Activated CD4-positive, alpha-beta memory T cell treated with anti-CD3 and anti-CD28 coated beads for 36 hours (primary cell): ENCODE measurements at regions not wholly inside any gene's neighbourhood (a gene's known extent, or its start where the extent isn't known, plus 50 kb on each side); places are given as distances from the start of the nearest gene placed in this dataset.

ENCODE experiments used
- CTCF ChIA-PET: fragments of 350-600 bp; sonication (Branson Sonifier 250); formaldehyde crosslinking; loops from one replicate; lab custom pipeline; 2021; ENCODE audit warnings: antibody characterized with exemption, inconsistent platforms; lab: Charles Lee
- POLR2A ChIA-PET: fragments of 350-600 bp; sonication (Branson Sonifier 250); formaldehyde crosslinking; loops from one replicate; lab custom pipeline; 2021; ENCODE audit warnings: antibody characterized with exemption; lab: Charles Lee
- DNase-seq: peaks from one replicate; pipeline ENCODE4 v3.0.0-alpha.2; 2020
- H3K27ac Mint-ChIP-seq: one replicate; pipeline ENCODE4 v1.8.0; 2021; ENCODE audit warnings: mixed read lengths
- H3K27me3 Mint-ChIP-seq: one replicate; pipeline ENCODE4 v1.8.0; 2021; ENCODE audit warnings: mixed read lengths
- H3K36me3 Mint-ChIP-seq: one replicate; pipeline ENCODE4 v1.8.0; 2021; ENCODE audit warnings: mixed read lengths
- H3K4me1 Mint-ChIP-seq: one replicate; pipeline ENCODE4 v1.8.0; 2021; ENCODE audit warnings: low read depth, mixed read lengths
- H3K4me3 Mint-ChIP-seq: one replicate; pipeline ENCODE4 v1.8.0; 2021; ENCODE audit warnings: mild to moderate bottlenecking, mixed read lengths
- H3K9me3 Mint-ChIP-seq: one replicate; pipeline ENCODE4 v1.8.0; 2021; ENCODE audit warnings: mixed read lengths
- intact Hi-C: fragments of 100-400 bp; cut with micrococcal nuclease; formaldehyde crosslinking; loops from one replicate; pipeline ENCODE4 v1.15.1; 2023

DNA sequence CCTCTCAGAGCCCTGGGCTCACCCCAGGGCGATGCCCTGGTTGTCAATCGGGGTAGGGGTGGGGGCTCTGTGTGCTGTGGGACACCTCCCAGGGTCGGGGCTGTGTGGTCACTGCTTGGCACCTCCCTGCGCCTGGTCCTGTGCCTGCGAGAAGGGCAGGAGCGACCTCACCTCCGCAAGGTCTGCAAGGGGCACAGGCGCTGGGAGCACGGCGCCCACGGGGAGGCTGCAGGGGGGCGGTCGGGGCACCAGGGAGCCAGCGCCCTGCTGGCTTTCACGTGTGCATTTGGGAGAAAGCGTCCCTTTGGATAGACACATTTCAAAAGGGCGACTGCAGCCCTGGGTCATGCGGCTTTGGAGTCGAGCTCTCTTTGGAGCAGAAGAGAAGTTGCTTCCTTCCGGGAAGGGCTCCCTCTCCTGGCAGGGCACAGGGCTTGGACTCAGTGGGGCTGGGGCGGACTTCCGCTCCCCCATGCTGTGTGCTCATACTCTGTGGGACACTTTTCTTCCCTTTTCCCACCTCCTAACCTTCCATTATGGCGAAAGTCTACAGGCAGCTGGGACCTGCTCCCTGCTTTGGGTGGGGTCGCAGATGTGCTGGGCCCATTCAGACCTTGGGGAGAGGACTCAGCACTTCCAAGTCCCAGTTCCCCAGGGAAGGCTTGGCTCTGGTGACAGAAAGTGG is 52.9 kb upstream of the SLC28A3 start:
- DNase-seq, result no peak
- intact Hi-C loops, result loop anchor here (10.0 kb wide), 4 partner anchors 271 to 1391 kb away; partner anchors contain the start of gene NTRK2
- no peaks in the 10 kb centered on the region for H3K36me3 Mint-ChIP-seq
- CTCF ChIA-PET, result interaction anchor here (1.1 kb wide), 1 partner anchor 304 kb away, joined by 5 read pairs; no protein-coding TSS in a partner anchor
- no peak overlapping the region for H3K4me3 Mint-ChIP-seq
- POLR2A ChIA-PET, result no interaction called here
- H3K4me1 Mint-ChIP-seq, result peaks cover 13% of the 10 kb centered on the region
- H3K9me3 Mint-ChIP-seq, result no peaks in the 10 kb centered on the region
- H3K27ac Mint-ChIP-seq, result no peak overlapping the region
- H3K27me3 Mint-ChIP-seq, result peaks cover 6% of the 10 kb centered on the region

DNA sequence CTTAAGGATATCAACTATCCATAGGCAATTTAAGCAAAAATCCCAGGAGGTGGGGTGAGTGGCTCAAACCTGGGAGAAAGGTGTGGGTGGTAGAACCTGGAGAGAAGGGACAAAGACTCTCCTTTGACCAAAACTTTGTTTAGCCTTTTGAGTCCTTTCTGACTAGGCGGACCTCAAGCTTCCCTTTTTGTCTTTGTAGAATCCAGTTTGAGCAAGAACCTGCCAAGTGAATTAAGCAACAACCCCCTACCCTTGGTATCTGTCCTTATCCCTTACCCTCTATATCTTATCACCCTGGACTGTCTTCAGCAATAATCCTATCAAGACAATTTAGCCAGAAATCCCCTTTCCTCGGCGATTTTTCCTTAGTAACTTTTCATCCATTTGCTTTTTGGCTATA is 53.5 kb upstream of the SLC28A3 start:
- no peaks in the 10 kb centered on the region for H3K36me3 Mint-ChIP-seq

DNA sequence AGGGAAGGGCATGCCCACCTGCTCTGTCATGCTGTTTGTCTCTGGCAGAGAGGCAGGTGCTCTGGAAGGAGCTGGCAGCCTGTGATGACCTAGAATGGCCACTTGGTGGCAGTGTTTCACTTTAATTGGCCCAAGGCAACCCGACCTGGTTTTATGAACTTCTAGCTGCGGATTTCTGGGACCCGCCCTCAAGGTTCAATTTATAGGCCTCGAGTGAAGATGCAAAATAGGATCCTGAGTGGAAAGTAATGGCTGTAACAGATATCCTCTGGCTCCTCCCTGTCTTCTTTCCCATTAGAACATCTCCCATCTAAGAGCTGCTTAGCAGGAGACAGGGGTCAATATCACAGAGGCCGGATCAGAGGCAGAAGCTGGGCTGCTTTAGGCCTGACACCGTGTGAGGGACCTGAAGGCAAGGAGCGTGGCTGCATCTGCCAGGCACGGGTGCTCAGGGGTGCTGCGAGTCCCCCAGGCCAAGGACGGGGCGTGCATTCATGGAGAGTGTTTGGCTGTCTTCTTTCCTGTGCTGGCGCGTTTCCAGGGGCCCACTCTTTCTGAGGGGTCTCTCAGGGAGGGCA is 56.7 kb upstream of the SLC28A3 start:
- Mint-ChIP-seq H3K4me1 (no peaks in the 10 kb centered on the region), H3K27me3 (no peaks in the 10 kb centered on the region), H3K9me3 (no peaks in the 10 kb centered on the region), H3K4me3 (no peak overlapping the region), H3K36me3 (no peaks in the 10 kb centered on the region), H3K27ac (no peak overlapping the region)
- ChIA-PET CTCF (interaction anchor here (0.6 to 2.5 kb wide), 42 partner anchors 9 to 1690 kb away, joined by 3 to 28 read pairs (median 4); no protein-coding TSS in a partner anchor), POLR2A (interaction anchor here (0.6 kb wide), 1 partner anchor 12 kb away, joined by 3 read pairs; no protein-coding TSS in a partner anchor)
- intact Hi-C loops, result loop anchor here (1.0 to 10.0 kb wide), 6 partner anchors 268 to 1388 kb away; partner anchors contain the start of gene NTRK2
- DNase-seq, result peak; percentile 75

More for the DNA sequence above, 53.5 kb upstream of the SLC28A3 start:
- intact Hi-C loops, result loop anchor here (10.0 kb wide), 4 partner anchors 271 to 1391 kb away; partner anchors contain the start of gene NTRK2
- ChIA-PET CTCF (interaction anchor here (0.6 to 1.1 kb wide), 2 partner anchors 303 to 1059 kb away, joined by 3 to 5 read pairs; no protein-coding TSS in a partner anchor), POLR2A (no interaction called here)
- Mint-ChIP-seq H3K4me3 (no peak overlapping the region), H3K4me1 (peaks cover 13% of the 10 kb centered on the region), H3K9me3 (no peaks in the 10 kb centered on the region), H3K27me3 (peaks cover 6% of the 10 kb centered on the region), H3K27ac (no peak overlapping the region)
- no peak for DNase-seq

DNA sequence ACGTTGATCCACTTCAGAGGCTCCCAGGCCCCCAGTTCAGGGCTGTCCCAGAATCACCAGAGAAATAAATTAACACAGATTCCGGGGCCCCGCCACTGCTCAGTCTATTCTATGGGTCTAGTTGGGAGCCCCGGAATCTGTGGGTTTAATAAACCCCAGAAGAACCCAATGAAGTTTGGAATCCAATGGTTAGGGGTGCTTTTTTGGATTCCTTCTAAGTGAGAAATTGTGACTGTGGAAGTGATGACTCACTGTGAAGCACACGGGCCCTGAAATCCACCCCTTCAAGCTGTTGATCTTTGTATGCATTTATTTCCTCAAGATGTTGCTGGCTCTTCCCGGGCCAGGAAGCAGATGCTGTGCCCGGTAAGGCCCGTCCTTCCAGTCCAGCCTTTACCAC is 57.3 kb upstream of the SLC28A3 start:
- no peak overlapping the region for H3K4me3 Mint-ChIP-seq
- intact Hi-C loops, result loop anchor here (1.0 to 10.0 kb wide), 6 partner anchors 267 to 1387 kb away; partner anchors contain the start of gene NTRK2
- no peaks in the 10 kb centered on the region for H3K4me1 Mint-ChIP-seq
- POLR2A ChIA-PET, result no interaction called here
- H3K36me3 Mint-ChIP-seq, result no peaks in the 10 kb centered on the region
- H3K27ac Mint-ChIP-seq, result no peak overlapping the region
- CTCF ChIA-PET, result interaction anchor here (1.0 to 2.5 kb wide), 18 partner anchors 9 to 1288 kb away, joined by 3 to 28 read pairs (median 4); no protein-coding TSS in a partner anchor
- H3K9me3 Mint-ChIP-seq, result no peaks in the 10 kb centered on the region
- no peaks in the 10 kb centered on the region for H3K27me3 Mint-ChIP-seq
- DNase-seq, result no peak

DNA sequence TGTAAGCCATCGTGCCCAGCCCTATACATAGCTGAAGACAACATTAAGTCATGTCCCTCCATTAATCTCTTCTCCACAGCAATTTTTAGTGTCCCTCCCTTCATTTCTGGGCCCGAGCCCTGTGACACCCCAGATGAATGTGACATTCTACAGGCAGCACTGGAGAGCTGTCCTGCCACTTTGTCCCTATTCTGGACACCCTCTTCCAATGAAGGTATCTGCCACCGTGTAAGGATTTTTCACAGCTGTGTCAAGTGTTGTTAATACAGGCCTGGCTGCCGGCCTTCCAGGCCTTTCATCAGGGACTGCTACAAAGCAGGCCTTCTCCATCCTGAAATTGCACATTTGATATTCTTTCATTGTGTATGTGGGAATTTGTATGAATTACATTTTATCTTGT is 62.0 kb upstream of the SLC28A3 start:
- no peak overlapping the region for H3K4me3 Mint-ChIP-seq
- no peaks in the 10 kb centered on the region for H3K9me3 Mint-ChIP-seq
- no peak for DNase-seq
- no peaks in the 10 kb centered on the region for H3K36me3 Mint-ChIP-seq
- ChIA-PET CTCF (interaction anchor here (1.3 kb wide), 1 partner anchor 1023 kb away, joined by 4 read pairs; no protein-coding TSS in a partner anchor), POLR2A (no interaction called here)
- no peaks in the 10 kb centered on the region for H3K27me3 Mint-ChIP-seq
- no peak overlapping the region for H3K27ac Mint-ChIP-seq
- intact Hi-C loops, result loop anchor here (10.0 kb wide), 2 partner anchors 742 to 852 kb away; no protein-coding TSS in a partner anchor
- H3K4me1 Mint-ChIP-seq, result no peaks in the 10 kb centered on the region

DNA sequence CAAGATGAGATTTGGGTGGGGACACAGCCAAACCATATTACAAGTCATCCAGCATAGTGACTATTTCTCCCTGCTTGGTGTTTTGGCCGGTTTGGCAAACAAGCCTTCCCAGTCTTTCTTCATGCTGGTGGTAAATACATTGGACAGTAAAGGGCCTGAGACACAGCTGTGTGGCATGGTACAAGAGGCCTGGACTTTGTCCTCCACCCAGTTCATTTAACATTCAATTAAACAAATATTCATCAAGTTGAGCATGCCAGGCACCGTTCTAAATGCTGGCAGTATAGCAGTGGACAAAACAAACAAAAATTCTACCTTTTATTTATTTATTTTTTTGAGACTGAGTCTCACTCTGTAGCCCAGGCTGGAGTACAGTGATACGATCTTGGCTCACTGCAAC is 62.7 kb upstream of the SLC28A3 start:
- Mint-ChIP-seq H3K27me3 (no peaks in the 10 kb centered on the region), H3K27ac (no peak overlapping the region), H3K4me3 (no peak overlapping the region), H3K9me3 (no peaks in the 10 kb centered on the region), H3K4me1 (no peaks in the 10 kb centered on the region), H3K36me3 (no peaks in the 10 kb centered on the region)
- no peak for DNase-seq
- intact Hi-C loops, result loop anchor here (10.0 kb wide), 2 partner anchors 742 to 852 kb away; no protein-coding TSS in a partner anchor
- POLR2A ChIA-PET, result no interaction called here
- CTCF ChIA-PET, result interaction anchor here (1.2 kb wide), 1 partner anchor 117 kb away, joined by 3 read pairs; no protein-coding TSS in a partner anchor

DNA sequence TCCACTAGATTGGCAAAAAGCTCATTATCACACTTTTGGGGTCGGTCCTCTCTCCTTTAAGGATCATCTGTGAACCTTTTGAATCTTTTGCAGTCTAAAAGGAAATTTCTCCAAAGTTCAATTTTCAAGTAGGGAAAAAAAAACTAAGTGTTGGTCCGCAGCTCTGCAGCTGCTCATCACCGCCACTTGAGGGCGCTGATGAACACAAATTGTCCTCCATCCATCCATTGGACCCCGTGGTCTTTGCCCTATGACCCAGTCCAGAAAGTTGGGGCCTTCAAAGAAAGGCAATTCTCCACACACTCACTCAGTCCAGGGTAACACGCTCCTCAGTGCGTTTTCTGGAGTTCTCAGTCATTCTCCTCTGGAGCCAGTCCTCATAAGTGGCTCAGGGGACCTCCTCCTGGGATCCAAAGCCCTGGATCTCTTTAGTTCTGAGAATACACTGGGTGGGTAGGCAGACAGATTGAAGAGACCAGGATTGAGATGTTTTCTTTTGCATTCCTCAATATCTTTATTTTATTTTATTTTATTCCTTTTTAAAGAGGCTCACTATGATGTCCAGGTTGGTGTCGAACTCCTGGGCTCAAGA is 63.6 kb upstream of the SLC28A3 start:
- intact Hi-C loops, result loop anchor here (1.0 to 10.0 kb wide), 3 partner anchors 741 to 1206 kb away; no protein-coding TSS in a partner anchor
- DNase-seq, result peak; percentile 27
- CTCF ChIA-PET, result interaction anchor here (0.7 to 1.2 kb wide), 2 partner anchors 118 to 1206 kb away, joined by 3 read pairs; no protein-coding TSS in a partner anchor
- no peak overlapping the region for H3K27ac Mint-ChIP-seq
- no peaks in the 10 kb centered on the region for H3K9me3 Mint-ChIP-seq
- H3K4me3 Mint-ChIP-seq, result no peak overlapping the region
- no peaks in the 10 kb centered on the region for H3K36me3 Mint-ChIP-seq
- POLR2A ChIA-PET, result no interaction called here
- H3K27me3 Mint-ChIP-seq, result no peaks in the 10 kb centered on the region
- no peaks in the 10 kb centered on the region for H3K4me1 Mint-ChIP-seq

DNA sequence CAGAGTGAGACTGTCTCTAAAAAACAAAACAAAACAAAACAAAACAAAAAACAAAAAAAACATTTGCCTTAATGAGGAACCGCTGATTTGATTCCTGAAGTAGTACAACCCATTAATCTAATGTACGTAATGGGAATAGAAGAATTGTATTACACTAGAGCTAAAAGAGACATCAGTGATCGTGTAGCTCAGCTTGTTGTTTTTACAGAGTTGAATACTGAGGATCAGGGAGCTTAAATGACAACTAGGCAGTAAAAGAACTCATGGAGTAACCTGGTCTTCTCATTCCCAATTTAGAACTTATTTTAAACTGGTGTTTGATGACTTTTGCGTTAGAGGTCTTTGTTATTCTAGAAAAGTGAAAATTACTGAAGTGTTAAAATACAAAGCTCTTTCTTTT is 65.1 kb upstream of the SLC28A3 start:
- intact Hi-C loops, result loop anchor here (10.0 kb wide), 2 partner anchors 739 to 849 kb away; no protein-coding TSS in a partner anchor
- H3K36me3 Mint-ChIP-seq, result no peaks in the 10 kb centered on the region
- no peaks in the 10 kb centered on the region for H3K27me3 Mint-ChIP-seq
- no peak overlapping the region for H3K4me3 Mint-ChIP-seq
- DNase-seq, result no peak
- no peak overlapping the region for H3K27ac Mint-ChIP-seq
- no peaks in the 10 kb centered on the region for H3K9me3 Mint-ChIP-seq
- POLR2A ChIA-PET, result no interaction called here
- no peaks in the 10 kb centered on the region for H3K4me1 Mint-ChIP-seq
- CTCF ChIA-PET, result interaction anchor here (0.7 to 2.9 kb wide), 2 partner anchors 8 to 928 kb away, joined by 3 to 15 read pairs; no protein-coding TSS in a partner anchor

DNA sequence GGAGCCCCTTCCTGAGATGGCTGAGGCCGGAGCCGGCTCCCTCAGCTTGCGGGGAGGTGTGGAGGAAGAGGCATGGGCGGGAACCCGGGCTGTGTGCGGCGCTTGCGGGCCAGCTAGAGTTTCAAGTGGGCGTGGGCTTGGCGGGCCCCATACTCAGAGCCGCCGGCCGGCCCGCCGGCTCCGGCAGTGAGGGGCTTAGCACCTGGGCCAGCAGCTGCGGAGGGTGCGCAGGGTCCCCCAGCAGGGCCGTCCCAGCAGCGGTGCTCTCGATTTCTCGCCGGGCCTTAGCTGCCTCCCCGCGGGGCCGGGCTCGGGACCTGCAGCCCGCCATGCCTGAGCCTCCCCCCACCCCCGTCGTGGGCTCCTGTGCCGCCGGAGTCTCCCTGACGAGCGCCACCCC is 67.9 kb upstream of the SLC28A3 start:
- intact Hi-C loops, result loop anchor here (10.0 kb wide), 2 partner anchors 736 to 846 kb away; no protein-coding TSS in a partner anchor
- POLR2A ChIA-PET, result no interaction called here
- no peaks in the 10 kb centered on the region for H3K27me3 Mint-ChIP-seq

DNA sequence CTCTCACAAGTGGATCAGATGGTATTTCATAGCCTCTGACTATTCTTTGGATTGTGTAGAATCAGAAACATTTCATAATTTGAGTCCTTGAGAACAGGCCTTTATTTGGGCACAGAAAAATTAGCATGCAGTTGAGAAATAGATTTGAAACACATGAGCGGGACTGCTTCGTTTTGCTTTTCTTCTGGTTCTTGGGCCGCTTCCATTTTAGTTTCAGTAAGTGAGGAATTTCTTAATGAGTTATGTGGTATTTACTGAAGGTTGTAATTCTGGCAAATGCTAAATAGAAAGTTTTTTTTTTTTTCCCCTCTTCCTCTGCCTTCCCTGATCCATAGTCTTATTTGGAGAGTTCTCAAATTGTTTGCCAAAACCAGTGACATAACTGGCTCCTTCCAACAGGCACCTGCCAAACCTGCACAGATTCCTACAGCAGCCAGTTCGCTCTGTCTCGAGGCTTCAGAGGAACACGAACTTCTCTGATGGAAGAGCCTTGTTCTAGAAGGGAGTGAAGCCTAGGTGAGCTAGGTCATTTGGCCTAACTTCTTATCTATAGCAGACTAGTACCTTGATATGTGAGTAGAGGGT is 71.2 kb upstream of the SLC28A3 start:
- CTCF ChIA-PET, result no interaction called here
- Mint-ChIP-seq H3K9me3 (no peaks in the 10 kb centered on the region), H3K4me1 (no peaks in the 10 kb centered on the region), H3K36me3 (no peaks in the 10 kb centered on the region), H3K27me3 (peaks cover 3% of the 10 kb centered on the region), H3K4me3 (no peak overlapping the region), H3K27ac (no peak overlapping the region)
- POLR2A ChIA-PET, result no interaction called here
- intact Hi-C loops, result no loop called here
- DNase-seq, result no peak

More for the DNA sequence above, 67.9 kb upstream of the SLC28A3 start:
- H3K36me3 Mint-ChIP-seq, result no peaks in the 10 kb centered on the region
- no peak for DNase-seq
- no peak overlapping the region for H3K27ac Mint-ChIP-seq
- H3K4me1 Mint-ChIP-seq, result no peaks in the 10 kb centered on the region
- no peaks in the 10 kb centered on the region for H3K9me3 Mint-ChIP-seq
- no peak overlapping the region for H3K4me3 Mint-ChIP-seq
- CTCF ChIA-PET, result interaction anchor here (1.0 kb wide), 1 partner anchor 11 kb away, joined by 3 read pairs; no protein-coding TSS in a partner anchor

DNA sequence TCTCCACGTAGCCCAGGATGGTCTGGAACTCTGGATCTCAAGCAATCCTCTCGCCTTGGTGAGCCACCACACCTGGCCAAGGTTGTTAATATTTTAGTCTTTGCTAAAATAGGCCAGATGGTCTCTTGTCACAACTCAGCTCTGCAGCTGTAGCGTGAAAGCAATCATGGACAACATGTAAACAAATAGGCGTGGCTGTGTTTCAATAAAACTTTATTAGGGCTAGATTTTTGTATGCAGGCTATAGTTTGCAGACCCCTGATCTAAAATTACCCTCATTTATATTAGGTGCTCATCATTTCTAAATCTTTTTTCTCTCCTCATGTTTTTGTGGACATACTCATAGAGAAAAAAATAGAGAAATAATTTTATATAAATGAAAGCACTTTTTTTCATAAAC is 72.1 kb upstream of the SLC28A3 start:
- Mint-ChIP-seq H3K4me3 (no peak overlapping the region), H3K27ac (no peak overlapping the region), H3K9me3 (no peaks in the 10 kb centered on the region), H3K36me3 (no peaks in the 10 kb centered on the region), H3K27me3 (peaks cover 3% of the 10 kb centered on the region), H3K4me1 (no peaks in the 10 kb centered on the region)
- CTCF ChIA-PET, result no interaction called here
- DNase-seq, result no peak
- intact Hi-C loops, result no loop called here
- POLR2A ChIA-PET, result no interaction called here
